NB4 (cell line): ENCODE measurements at regions not wholly inside any gene's neighbourhood (a gene's known extent, or its start where the extent isn't known, plus 50 kb on each side); places are given as distances from the start of the nearest gene placed in this dataset.

Experiments
- CTCF ChIP-seq: IDR thresholded peaks from one replicate; pipeline ENCODE4 v1.5.1; 2012; ENCODE audit warnings: low read depth, low read length
- MYC ChIP-seq: IDR thresholded peaks from 2 replicates; pipeline ENCODE4 v1.6.1; 2011; ENCODE audit warnings: low read depth, low read length
- POLR2A ChIP-seq: IDR thresholded peaks from 2 replicates; pipeline ENCODE4 v1.6.1; 2011; ENCODE audit warnings: mild to moderate bottlenecking; ENCODE audit not compliant: insufficient read length; ENCODE audit errors: extremely low read depth
- TF ChIP-seq, protein P1 (sequence below): IDR thresholded peaks from 2 replicates; pipeline ENCODE4 v1.6.1; 2011; ENCODE audit warnings: low read depth, low read length

GRCh38 chr11:37811349-37811748, 1213.3 kb upstream of the RAG2 start:
- TF ChIP-seq CTCF, result no peak
- TF ChIP-seq, protein P1, sequence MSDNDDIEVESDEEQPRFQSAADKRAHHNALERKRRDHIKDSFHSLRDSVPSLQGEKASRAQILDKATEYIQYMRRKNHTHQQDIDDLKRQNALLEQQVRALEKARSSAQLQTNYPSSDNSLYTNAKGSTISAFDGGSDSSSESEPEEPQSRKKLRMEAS, result no peak
- TF ChIP-seq POLR2A, result no peak
- no peak for TF ChIP-seq MYC
